ENCODE measurements at regions not wholly inside any gene's neighbourhood (a gene's known extent, or its start where the extent isn't known, plus 50 kb on each side); places are given as distances from the start of the nearest gene placed in this dataset.

GRCh38 chr15:87672309-87673288 is 583.9 kb downstream of the NTRK3 start:
- no peak for TF ChIP-seq EZH2phosphoT487 (IDR thresholded peaks at IDR 0.05)
- peak; percentile 69 for TF ChIP-seq CTCF (IDR thresholded peaks at IDR 0.05)
- no peak for TF ChIP-seq EZH2 (IDR thresholded peaks at IDR 0.05)

Data from neural progenitor cell (in vitro differentiated cells).